IgD-negative memory B cell (primary cell): ENCODE measurements at regions not wholly inside any gene's neighbourhood (a gene's known extent, or its start where the extent isn't known, plus 50 kb on each side); places are given as distances from the start of the nearest gene placed in this dataset.

ENCODE experiments used
- H3K27ac Mint-ChIP-seq, 3 donors: one replicate each; pipeline ENCODE4 v1.8.0; 2020 to 2022; ENCODE audit warnings: mild to moderate bottlenecking in 3 of 3, mixed read lengths in 3 of 3, moderate library complexity in 1 of 3
- H3K27me3 Mint-ChIP-seq: one replicate; pipeline ENCODE4 v1.8.0; 2021; ENCODE audit warnings: mixed read lengths
- H3K36me3 Mint-ChIP-seq: one replicate; pipeline ENCODE4 v1.8.0; 2020; ENCODE audit warnings: mild to moderate bottlenecking, mixed read lengths
- H3K4me1 Mint-ChIP-seq, 3 donors: one replicate each; pipeline ENCODE4 v1.8.0; 2020 to 2022; ENCODE audit warnings: mixed read lengths in 3 of 3, mild to moderate bottlenecking in 1 of 3
- H3K4me3 Mint-ChIP-seq, 4 donors: one replicate each; pipeline ENCODE4 v1.8.0; 2020 to 2022; ENCODE audit warnings: mild to moderate bottlenecking in 4 of 4, mixed read lengths in 4 of 4, moderate library complexity in 3 of 4
- H3K9me3 Mint-ChIP-seq, 3 donors: one replicate each; pipeline ENCODE4 v1.8.0; 2020 to 2021; ENCODE audit warnings: mixed read lengths in 3 of 3, mild to moderate bottlenecking in 1 of 3

DNA sequence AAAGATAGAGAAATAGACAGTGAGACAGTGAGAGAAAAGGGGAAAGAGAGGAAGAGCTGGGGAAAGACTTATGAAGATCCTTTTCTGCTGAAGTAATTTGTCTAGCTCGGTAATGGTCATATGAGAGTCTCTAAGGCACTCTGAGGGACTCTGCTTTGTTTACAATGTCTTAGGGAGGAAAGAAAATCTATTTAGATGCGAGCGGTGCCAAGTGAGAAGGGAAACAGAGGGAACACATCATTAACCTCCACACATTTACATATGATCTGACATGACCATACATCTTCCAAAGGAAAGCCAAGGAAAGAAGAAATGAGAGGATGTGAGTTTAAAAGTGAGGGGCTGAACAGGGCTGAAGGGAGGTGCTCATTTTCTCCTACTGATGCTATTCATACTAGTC, 862.3 kb upstream of the CITED2 start:
- Mint-ChIP-seq H3K4me3 (no peak overlapping the region), H3K27me3 (no peaks in the 10 kb centered on the region), H3K36me3 (no peaks in the 10 kb centered on the region), H3K27ac (no peak overlapping the region), H3K9me3 (peaks cover 0 to 7% (median 6%) of the 10 kb centered on the region in 3 donors), H3K4me1 (peaks cover 0 to 1% (median 0%) of the 10 kb centered on the region in 3 donors)

DNA sequence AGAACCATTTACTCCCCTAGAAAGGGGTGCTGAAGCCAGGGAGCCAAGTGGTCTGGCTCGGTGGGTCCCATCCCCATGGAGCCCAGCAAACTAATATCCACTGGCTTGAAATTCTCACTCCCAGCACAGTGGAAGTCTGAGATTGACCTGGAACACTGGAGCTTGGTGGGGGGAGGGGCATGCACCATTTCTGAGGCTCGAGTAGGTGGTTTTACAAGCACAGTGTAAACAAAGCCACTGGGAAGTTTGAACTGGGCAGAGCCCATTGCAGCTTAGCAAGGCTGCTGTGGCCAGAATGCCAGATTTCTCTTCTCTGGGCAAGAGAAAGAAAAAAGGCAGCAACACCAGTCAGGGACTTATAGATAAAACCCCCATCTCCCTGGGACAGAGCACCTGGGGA, 855.8 kb upstream of the CITED2 start:
- H3K9me3 Mint-ChIP-seq = peaks cover 2 to 9% (median 6%) of the 10 kb centered on the region in 3 donors
- no peaks in the 10 kb centered on the region for H3K36me3 Mint-ChIP-seq
- no peak overlapping the region for H3K27ac Mint-ChIP-seq
- H3K27me3 Mint-ChIP-seq = no peaks in the 10 kb centered on the region
- no peak overlapping the region for H3K4me3 Mint-ChIP-seq
- no peaks in the 10 kb centered on the region for H3K4me1 Mint-ChIP-seq

DNA sequence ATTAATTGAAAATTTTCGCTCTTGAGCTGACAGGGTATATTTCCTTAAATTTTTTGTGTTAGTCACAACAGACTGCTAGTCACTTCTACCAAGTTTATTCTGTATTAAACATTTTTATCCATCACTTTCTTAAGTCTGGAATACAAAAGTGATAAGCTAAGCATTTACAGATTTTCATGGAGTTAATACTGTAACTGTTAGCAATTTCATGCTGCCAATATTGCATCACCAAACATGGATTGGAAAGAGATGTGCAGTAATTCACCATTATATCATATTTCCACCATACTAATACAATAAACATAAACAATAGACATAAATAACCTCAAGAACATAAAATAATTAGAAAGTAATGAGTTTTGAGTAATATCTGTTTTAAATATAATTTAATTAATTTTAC, 854.0 kb upstream of the CITED2 start:
- Mint-ChIP-seq H3K27ac (no peak overlapping the region), H3K4me3 (no peak overlapping the region), H3K9me3 (peaks cover 0 to 2% (median 2%) of the 10 kb centered on the region in 3 donors), H3K27me3 (no peaks in the 10 kb centered on the region), H3K36me3 (no peaks in the 10 kb centered on the region), H3K4me1 (no peaks in the 10 kb centered on the region)

DNA sequence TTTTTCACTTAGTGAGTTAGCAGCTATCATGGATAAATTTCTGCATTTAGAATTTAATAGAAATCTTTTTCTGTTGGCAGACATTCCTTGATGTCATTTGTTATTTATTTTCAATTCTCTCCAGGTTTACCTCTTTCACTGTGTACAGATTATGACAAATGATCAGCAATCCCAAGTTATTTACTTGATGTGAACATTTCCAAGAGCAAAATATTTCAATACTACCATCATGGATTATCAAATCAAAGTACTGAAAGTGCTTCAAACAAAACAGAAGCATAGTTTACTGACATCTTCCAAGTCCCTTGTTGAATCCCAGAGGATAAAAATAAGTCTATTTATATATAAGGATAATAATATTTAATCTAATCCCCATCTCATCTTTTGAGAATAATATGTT, 852.2 kb upstream of the CITED2 start:
- H3K27me3 Mint-ChIP-seq = no peaks in the 10 kb centered on the region
- H3K36me3 Mint-ChIP-seq = no peaks in the 10 kb centered on the region
- no peak overlapping the region for H3K4me3 Mint-ChIP-seq
- H3K9me3 Mint-ChIP-seq = peaks cover 0 to 2% (median 2%) of the 10 kb centered on the region in 3 donors
- no peak overlapping the region for H3K27ac Mint-ChIP-seq
- no peaks in the 10 kb centered on the region for H3K4me1 Mint-ChIP-seq

DNA sequence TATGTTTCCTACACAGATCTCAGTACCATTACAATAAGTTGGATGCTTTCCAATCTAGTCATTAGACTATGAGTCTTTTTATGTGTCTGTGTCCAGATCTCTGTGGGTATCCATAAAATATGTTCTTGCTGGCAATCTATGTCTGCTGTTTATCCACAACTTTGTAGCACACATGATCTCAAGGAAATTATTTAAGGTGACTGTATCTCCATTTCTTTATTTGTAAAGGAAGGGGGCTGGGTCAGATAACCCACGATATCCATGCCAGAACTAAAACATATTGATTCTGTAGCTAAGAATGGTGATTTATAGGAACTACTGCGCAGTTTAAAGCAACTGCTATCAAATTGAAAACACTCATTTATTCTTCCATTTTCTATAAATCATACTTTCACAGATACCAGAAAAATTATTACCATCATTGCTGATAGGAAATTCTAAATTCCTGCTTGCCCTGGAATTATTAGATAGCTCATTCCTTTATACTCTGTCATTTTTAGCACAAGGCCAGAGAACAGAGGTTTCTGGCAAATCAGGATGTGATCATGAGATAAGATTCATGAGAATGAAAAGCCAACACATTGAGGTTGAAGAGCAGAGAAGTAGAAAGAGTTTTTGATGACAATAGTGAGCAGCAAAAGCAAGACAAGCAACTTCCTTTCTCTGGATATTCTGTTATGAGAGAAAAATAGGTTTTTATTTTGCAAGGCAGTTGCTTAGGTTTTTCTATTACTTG, 851.4 kb upstream of the CITED2 start:
- Mint-ChIP-seq H3K4me1 (no peaks in the 10 kb centered on the region), H3K27me3 (no peaks in the 10 kb centered on the region), H3K9me3 (peaks cover 0 to 2% (median 0%) of the 10 kb centered on the region in 3 donors), H3K36me3 (no peaks in the 10 kb centered on the region), H3K4me3 (no peak overlapping the region), H3K27ac (no peak overlapping the region)

DNA sequence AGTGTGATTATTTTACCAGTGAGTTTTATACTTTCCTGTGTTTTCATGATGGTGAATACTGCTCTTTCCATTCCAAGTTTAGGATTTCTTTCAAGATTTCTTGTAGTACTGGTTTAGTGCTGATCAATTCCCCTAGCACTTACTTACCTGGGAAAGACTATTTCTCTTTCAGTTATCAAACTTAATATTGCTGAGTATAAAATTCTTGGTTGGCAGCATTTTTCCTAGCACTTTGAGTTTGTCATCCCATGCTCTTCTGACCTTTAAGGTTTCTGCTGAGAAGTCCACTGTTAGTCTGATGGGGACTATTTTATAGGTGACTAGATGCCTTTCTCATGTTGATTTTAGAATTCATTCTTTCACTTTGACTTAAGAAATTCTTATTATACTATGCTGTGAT, 842.8 kb upstream of the CITED2 start:
- Mint-ChIP-seq H3K27me3 (no peaks in the 10 kb centered on the region), H3K9me3 (peaks cover 5 to 21% (median 17%) of the 10 kb centered on the region in 3 donors), H3K36me3 (no peaks in the 10 kb centered on the region), H3K27ac (peak overlapping the region in 1 of 3 donors; percentile 29), H3K4me1 (peaks cover 0 to 2% (median 0%) of the 10 kb centered on the region in 3 donors), H3K4me3 (no peak overlapping the region)

DNA sequence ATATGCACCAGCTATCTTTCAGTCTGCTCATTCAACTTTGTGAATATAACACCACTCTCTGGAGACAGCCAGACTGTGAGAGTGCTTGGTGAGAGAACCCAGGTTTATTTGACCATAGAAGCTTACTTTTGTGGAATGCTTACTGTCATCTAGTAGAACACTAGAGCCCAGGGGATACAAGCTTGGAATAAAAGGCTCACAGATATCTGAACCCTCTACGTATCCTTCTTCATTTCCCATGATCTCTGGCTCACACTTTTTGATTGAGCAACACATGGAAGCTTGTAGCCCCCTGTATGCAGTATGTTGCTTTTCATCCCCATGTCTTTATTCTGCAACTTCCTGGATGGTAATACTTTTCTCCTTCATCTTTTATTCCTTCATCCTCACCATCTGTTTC, 835.3 kb upstream of the CITED2 start:
- H3K4me1 Mint-ChIP-seq = no peaks in the 10 kb centered on the region
- H3K9me3 Mint-ChIP-seq = no peaks in the 10 kb centered on the region
- no peak overlapping the region for H3K27ac Mint-ChIP-seq
- H3K27me3 Mint-ChIP-seq = no peaks in the 10 kb centered on the region
- no peak overlapping the region for H3K4me3 Mint-ChIP-seq
- H3K36me3 Mint-ChIP-seq = no peaks in the 10 kb centered on the region

DNA sequence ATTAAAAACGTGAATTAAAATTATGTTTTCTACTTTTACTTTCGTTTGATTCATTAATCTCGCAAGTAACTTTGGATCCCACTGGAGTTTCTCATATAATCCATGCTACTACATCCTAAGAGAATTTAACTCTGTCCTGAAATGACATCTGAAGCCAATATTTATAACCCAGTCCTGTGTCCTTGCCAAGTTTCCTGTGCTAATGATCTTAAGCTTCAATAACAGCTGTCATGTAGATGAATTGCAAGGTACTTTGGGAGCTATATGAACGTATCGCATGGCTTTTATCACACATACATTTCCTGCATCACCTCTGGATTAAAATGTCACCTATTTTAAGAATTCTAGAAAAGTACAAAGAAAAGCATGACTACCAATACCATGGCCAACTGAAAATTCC, 833.8 kb upstream of the CITED2 start:
- Mint-ChIP-seq H3K27me3 (no peaks in the 10 kb centered on the region), H3K36me3 (no peaks in the 10 kb centered on the region), H3K4me1 (peaks cover 0 to 2% (median 0%) of the 10 kb centered on the region in 3 donors), H3K27ac (no peak overlapping the region), H3K9me3 (no peaks in the 10 kb centered on the region), H3K4me3 (no peak overlapping the region)

GRCh38 chr6:140205795-140206593, 831.5 kb upstream of the CITED2 start:
- no peaks in the 10 kb centered on the region for H3K27me3 Mint-ChIP-seq
- no peaks in the 10 kb centered on the region for H3K36me3 Mint-ChIP-seq
- H3K4me1 Mint-ChIP-seq = peaks cover 0 to 2% (median 0%) of the 10 kb centered on the region in 3 donors
- H3K9me3 Mint-ChIP-seq = no peaks in the 10 kb centered on the region
- H3K27ac Mint-ChIP-seq = no peak overlapping the region
- H3K4me3 Mint-ChIP-seq = no peak overlapping the region

GRCh38 chr6:140204154-140204553, 829.7 kb upstream of the CITED2 start:
- H3K27me3 Mint-ChIP-seq = no peaks in the 10 kb centered on the region
- H3K36me3 Mint-ChIP-seq = no peaks in the 10 kb centered on the region
- no peak overlapping the region for H3K4me3 Mint-ChIP-seq
- no peak overlapping the region for H3K27ac Mint-ChIP-seq
- no peaks in the 10 kb centered on the region for H3K9me3 Mint-ChIP-seq
- H3K4me1 Mint-ChIP-seq = peaks cover 0 to 2% (median 0%) of the 10 kb centered on the region in 3 donors

DNA sequence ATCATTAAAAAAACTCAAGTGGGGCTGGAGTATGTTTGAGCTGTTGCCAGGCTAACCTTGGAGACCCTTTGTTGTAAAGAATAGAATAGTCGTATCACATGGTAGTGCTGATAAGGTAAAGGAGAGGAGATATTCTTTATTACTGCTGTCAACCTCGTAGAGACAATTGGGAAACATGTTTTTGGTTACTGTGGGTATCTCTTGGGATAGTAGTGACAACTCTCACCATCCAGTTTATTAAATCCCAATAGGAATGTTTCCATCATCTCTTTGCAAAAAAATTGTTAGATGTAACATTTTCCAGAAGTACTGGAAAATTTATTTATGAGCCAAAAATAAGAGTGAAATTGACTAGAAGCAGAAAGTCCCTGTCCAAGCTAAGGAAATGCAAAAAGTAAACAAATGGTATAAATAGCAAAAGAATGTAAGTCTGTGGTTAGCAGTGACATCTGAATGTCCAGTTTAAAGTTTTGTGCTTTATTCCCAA, 829.3 kb upstream of the CITED2 start:
- H3K9me3 Mint-ChIP-seq = no peaks in the 10 kb centered on the region
- H3K27me3 Mint-ChIP-seq = no peaks in the 10 kb centered on the region
- H3K4me1 Mint-ChIP-seq = peaks cover 0 to 2% (median 0%) of the 10 kb centered on the region in 3 donors
- H3K27ac Mint-ChIP-seq = no peak overlapping the region
- H3K4me3 Mint-ChIP-seq = no peak overlapping the region
- no peaks in the 10 kb centered on the region for H3K36me3 Mint-ChIP-seq

- Mint-ChIP-seq H3K9me3 (no peaks in the 10 kb centered on the region), H3K27me3 (no peaks in the 10 kb centered on the region), H3K4me1 (peaks cover 0 to 2% (median 0%) of the 10 kb centered on the region in 3 donors), H3K27ac (no peak overlapping the region), H3K36me3 (no peaks in the 10 kb centered on the region), H3K4me3 (no peak overlapping the region)
These were observed 828.6 kb upstream of the CITED2 start for GRCh38 chr6:140202964-140203515.

GRCh38 chr6:140201787-140202458, 827.5 kb upstream of the CITED2 start:
- no peaks in the 10 kb centered on the region for H3K9me3 Mint-ChIP-seq
- no peaks in the 10 kb centered on the region for H3K36me3 Mint-ChIP-seq
- H3K27me3 Mint-ChIP-seq = no peaks in the 10 kb centered on the region
- H3K4me1 Mint-ChIP-seq = peaks cover 0 to 2% (median 0%) of the 10 kb centered on the region in 3 donors
- H3K27ac Mint-ChIP-seq = no peak overlapping the region
- no peak overlapping the region for H3K4me3 Mint-ChIP-seq

DNA sequence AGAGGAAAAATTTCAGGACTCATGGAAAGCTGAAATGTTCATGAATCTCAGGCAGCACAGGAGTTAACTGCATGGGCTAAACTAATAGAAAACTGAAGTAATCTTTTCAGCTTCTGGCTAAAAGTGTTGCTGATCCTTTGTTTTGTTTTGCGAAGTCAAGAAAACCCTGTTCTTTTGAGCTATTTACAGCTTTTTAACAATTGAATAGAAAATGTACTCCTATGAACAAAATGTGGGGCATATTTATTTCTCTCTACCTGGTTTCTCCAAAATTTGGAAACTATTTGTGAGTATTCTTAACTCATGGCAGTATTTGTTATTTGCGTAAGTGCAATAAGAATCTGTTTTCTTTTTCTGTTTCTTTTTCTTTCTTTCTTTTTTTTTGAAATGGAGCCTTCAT, 818.8 kb upstream of the CITED2 start:
- H3K4me3 Mint-ChIP-seq = no peak overlapping the region
- H3K27me3 Mint-ChIP-seq = no peaks in the 10 kb centered on the region
- no peaks in the 10 kb centered on the region for H3K36me3 Mint-ChIP-seq
- H3K9me3 Mint-ChIP-seq = peaks cover 0 to 6% (median 2%) of the 10 kb centered on the region in 3 donors
- H3K4me1 Mint-ChIP-seq = no peaks in the 10 kb centered on the region
- no peak overlapping the region for H3K27ac Mint-ChIP-seq

- H3K4me1 Mint-ChIP-seq = no peaks in the 10 kb centered on the region
- H3K9me3 Mint-ChIP-seq = peaks cover 1 to 9% (median 6%) of the 10 kb centered on the region in 3 donors
- H3K27ac Mint-ChIP-seq = no peak overlapping the region
- no peaks in the 10 kb centered on the region for H3K27me3 Mint-ChIP-seq
- H3K4me3 Mint-ChIP-seq = no peak overlapping the region
- H3K36me3 Mint-ChIP-seq = no peaks in the 10 kb centered on the region
These were observed 817.6 kb upstream of the CITED2 start for GRCh38 chr6:140192018-140192417.
